CD4-positive, alpha-beta T cell treated with Interferon gamma for 1 hour (primary cell): ENCODE measurements at regions not wholly inside any gene's neighbourhood (a gene's known extent, or its start where the extent isn't known, plus 50 kb on each side); places are given as distances from the start of the nearest gene placed in this dataset.
"Not testable (repeated sequence)": the region's sequence is repeated elsewhere in the genome, so short reads cannot be mapped to it uniquely, and the experiment has no call there.

Experiments used
- DNase-seq: peaks from one replicate; pipeline ENCODE4 v3.0.0-alpha.2; 2020

- DNase-seq: no peak
Observed at GRCh38 chr1:30660241-30660640, 63.1 kb downstream of the MATN1 start.

- DNase-seq: no peak
Observed at GRCh38 chr1:30659702-30660101, 63.7 kb downstream of the MATN1 start.

- not testable (repeated sequence) for DNase-seq
Observed at GRCh38 chr1:30658375-30658774, 65.0 kb downstream of the MATN1 start.

- DNase-seq: no peak
Observed at GRCh38 chr1:30658014-30658336, 65.4 kb downstream of the MATN1 start.

- no peak for DNase-seq
Observed at GRCh38 chr1:30657131-30658013, 66.0 kb downstream of the MATN1 start.

- DNase-seq: no peak
Observed at GRCh38 chr1:30656171-30656940, 67.0 kb downstream of the MATN1 start.

- DNase-seq: no peak
Observed at GRCh38 chr1:30655672-30656071, 67.7 kb downstream of the MATN1 start.

GRCh38 chr1:30654188-30654587 is 69.2 kb downstream of the MATN1 start:
- no peak for DNase-seq

- no peak for DNase-seq
Observed at GRCh38 chr1:30652152-30652841, 71.1 kb downstream of the MATN1 start.

GRCh38 chr1:30651395-30651794 is 72.0 kb downstream of the MATN1 start:
- not testable (repeated sequence) for DNase-seq

- DNase-seq: no peak
Observed at GRCh38 chr1:30650968-30651320, 72.4 kb downstream of the MATN1 start.

GRCh38 chr1:30650038-30650967 is 73.1 kb downstream of the MATN1 start:
- DNase-seq: no peak

GRCh38 chr1:30649321-30649991 is 73.9 kb downstream of the MATN1 start:
- DNase-seq: no peak

- DNase-seq: no peak
Observed at GRCh38 chr1:30648408-30649000, 74.9 kb downstream of the MATN1 start.

GRCh38 chr1:30645807-30646206 is 77.6 kb downstream of the MATN1 start:
- no peak for DNase-seq

GRCh38 chr1:30642391-30643120 is 80.8 kb downstream of the MATN1 start:
- no peak for DNase-seq

- no peak for DNase-seq
Observed at GRCh38 chr1:30641572-30642353, 81.6 kb downstream of the MATN1 start.

- no peak for DNase-seq
Observed at GRCh38 chr1:30639881-30640452, 83.4 kb downstream of the MATN1 start.

- DNase-seq: no peak
Observed at GRCh38 chr1:30638811-30639210, 84.6 kb downstream of the MATN1 start.

- DNase-seq: no peak
Observed at GRCh38 chr1:30638086-30638485, 85.3 kb downstream of the MATN1 start.
